ENCODE measurements at regions not wholly inside any gene's neighbourhood (a gene's known extent, or its start where the extent isn't known, plus 50 kb on each side); places are given as distances from the start of the nearest gene placed in this dataset.

- peak; percentile 32 for DNase-seq (ENCODE audit: low spot score)
Observed at GRCh38 chr5:126354012-126354857, 69.0 kb upstream of the GRAMD2B start.

DNA sequence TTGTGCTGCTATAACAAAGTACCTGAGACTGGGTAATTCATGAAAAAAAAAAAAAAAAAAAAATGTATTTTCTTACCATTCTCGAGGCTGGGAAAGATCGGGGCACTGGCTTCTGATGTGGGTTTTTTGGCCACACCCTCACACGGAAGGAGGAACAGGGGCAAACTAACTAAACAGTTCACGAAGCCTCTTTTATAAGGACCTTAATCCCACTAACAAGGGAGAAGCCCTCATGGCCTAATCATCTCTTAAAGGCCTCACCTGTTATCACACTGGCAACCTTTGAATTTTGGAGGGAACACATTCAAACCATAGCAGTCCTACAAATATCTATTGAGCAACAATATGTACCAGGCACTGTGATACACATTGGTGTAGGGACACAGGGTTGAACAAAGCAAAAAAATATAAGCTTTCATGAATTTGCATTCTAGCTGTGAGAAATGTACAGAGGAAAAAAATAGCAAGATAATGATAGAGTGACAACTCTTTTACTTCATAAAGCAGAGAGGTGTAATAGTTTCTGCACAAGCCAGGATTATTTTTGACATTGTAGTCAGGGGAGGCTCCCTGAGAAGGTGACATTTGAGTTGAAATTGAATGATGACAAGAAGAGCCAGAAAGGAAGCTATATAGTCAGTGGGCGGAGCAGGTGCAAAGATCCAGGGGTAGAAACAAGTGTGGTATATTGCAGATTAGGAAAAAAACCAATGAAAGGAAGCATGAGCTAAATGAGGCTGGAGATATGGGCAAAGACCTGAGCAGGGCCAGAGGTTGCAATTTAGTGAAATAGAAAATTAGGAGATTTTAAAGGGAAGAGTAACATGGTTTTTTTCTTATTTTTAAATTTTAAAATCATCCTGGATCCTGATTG is 68.1 kb upstream of the GRAMD2B start:
- DNase-seq (ENCODE audit: low spot score) = no peak

GRCh38 chr5:126355940-126356339 is 67.3 kb upstream of the GRAMD2B start:
- DNase-seq (ENCODE audit: low spot score) = peak; percentile 43

DNA sequence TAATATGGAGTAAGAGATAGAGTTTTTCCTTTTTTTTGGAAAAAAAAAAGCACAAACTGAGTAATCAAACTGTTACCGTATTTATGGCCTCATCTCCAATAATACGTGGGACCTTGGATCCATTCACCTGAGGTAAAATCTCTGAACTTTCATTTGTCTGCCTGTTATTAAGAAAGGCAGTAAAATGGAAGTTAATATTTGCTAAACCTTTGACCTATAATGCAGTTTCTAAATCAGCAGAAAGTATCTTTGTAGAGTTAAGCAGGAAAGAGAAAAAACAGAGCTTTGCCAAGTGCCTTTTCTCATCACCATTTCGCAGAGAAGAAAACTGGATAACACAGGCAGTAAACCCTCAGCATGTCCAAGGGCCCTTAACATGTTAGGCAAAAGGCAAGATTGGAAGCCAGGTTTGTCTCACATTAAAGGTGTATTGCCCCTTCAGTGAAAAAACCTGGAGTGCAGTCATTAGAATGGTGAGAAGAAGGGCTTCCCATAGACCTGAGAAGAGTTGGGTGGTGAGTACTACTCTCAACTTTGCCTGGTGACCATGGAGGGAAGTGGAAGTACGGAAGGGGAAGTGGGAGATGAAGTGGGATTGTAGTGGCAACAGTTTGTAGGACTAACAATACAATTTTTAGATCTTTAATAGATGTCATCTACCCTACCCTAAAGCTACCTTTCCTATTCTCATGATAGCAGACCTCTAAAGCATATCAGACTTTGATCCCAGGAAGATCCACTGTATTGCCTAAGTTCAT is 65.4 kb upstream of the GRAMD2B start:
- no peak for DNase-seq (ENCODE audit: low spot score)

- DNase-seq (ENCODE audit: low spot score) = no peak
Observed at GRCh38 chr5:126358525-126358924, 64.7 kb upstream of the GRAMD2B start.

DNA sequence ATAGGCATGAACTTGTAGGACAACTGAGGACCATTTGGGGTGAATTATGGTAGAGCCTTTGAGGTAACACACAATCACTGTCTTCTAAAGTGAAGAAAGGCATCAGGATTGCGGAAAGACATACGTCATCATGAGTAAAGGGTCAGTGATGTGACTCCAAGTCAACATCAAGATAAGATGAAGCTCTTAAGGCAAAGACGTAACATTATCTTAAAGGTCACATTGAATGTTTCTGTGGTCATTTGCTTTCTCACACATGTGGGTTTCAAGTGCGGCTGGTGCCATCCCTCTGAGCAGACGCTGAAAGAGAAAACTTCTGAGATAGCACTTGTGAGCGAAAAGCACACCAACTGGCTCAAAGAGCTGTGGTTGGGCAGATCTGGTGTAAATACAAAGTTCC is 63.3 kb upstream of the GRAMD2B start:
- no peak for DNase-seq (ENCODE audit: low spot score)

- no peak for DNase-seq (ENCODE audit: low spot score)
Observed at GRCh38 chr5:126360467-126360866, 62.7 kb upstream of the GRAMD2B start.

DNA sequence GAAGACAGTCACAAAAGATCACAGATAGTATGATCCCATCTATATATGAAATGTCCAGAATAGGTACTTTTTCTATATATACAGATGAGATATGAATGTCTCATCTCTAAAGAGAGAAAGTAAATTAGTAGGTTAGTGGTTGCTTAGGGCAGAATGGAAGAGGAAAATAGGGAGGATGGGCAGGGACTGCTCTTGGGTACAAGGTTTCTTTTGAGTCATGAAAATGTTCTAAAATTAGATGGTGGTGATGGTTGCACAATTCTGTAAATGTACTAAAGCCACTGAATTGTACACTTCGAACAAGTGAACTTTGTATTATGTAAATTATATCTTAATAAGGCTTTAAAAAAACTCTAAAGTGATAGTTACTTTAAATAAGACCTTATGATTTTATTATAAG is 59.6 kb upstream of the GRAMD2B start:
- no peak for DNase-seq (ENCODE audit: low spot score)

- DNase-seq (ENCODE audit: low spot score) = no peak
Observed at GRCh38 chr5:126364206-126364902, 58.9 kb upstream of the GRAMD2B start.

DNA sequence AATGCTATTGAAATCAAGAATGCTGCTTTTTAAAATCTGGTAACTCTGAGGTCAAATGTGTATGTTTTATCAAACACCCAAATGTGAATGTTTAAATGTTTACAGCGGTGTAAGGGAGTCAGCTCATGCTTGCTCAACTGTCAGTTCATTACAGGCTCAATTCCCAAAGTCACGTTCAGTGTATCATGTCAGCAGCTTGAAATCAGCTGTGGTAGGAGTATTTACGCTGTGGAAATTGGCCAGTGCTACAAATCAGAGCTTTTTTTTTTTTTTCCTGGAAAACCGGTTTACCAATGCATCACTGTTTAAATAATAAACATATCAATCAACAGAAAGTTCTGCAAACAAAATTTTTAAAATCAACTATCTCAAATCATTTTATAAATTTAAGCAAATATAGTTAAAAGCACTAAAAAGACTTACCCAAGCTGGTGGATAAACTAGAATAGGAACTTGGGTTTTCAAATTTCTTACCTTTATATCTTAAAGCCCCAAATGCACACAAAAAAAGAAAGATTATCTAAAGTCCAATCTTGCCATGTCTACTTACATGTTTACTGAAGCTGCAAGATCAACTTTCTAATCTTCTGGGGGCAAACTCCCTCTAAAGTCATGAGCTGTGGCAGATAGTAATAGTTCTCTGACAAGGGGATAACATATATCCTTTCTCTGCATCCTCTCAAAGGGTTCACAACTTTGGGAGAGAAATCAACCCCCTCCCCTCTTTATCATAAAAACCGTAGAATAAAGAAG is 57.6 kb upstream of the GRAMD2B start:
- no peak for DNase-seq (ENCODE audit: low spot score)

GRCh38 chr5:126366199-126366560 is 57.0 kb upstream of the GRAMD2B start:
- no peak for DNase-seq (ENCODE audit: low spot score)

- no peak for DNase-seq (ENCODE audit: low spot score)
Observed at GRCh38 chr5:126368239-126368812, 54.9 kb upstream of the GRAMD2B start.

DNA sequence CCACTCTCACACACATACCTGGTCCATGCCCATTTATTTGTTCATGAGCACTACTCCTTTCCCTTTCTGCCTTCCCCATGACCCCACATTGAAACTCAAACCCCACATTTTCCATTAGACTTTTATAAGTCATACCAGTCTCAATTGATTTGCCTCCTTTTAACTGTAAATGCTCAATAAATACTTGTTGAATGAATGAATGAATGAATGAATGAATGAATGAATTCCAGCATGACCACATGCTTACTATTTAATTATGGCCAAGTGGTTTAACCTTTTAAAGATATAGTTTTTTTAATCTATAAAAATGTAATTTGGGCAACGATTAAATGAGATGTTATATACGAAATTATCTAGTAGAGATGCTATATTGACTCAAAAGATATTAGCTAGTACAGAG is 54.1 kb upstream of the GRAMD2B start:
- DNase-seq (ENCODE audit: low spot score) = no peak

DNA sequence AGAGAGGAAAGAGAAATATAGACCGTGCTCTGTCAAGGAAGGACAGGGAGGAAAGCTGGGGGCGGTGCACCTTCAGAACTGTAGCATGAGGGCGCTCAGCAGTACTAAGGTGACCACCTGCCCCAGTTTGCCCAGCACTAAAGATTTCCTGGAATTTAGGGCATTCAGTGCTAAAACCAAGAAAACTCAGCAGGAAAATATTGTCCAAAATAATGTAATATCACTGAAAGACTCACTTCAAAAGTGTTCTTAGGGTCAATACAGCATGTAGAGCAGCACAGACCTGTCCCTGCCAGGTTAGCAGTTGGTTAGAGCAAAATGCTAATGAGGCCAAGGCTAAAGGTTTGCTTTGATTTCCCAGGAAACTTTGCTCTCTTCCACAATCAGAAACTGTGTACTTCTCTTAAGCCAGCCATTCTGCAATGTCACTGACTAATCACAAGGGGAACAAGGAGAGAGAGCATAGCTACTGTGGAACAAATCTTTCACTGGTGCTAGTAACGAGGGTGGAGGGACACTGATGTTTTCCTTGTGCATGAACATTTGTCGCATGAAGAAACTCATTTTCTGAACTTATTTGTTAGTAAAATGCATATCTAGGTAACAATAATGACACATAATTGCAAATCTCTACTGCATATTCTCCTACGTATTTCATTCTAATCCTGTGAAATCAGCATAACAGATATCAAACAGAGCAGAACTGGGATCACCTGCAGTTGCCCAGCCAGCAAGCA is 53.0 kb upstream of the GRAMD2B start:
- no peak for DNase-seq (ENCODE audit: low spot score)

- no peak for DNase-seq (ENCODE audit: low spot score)
Observed at GRCh38 chr5:126370796-126371718, 52.2 kb upstream of the GRAMD2B start.

- no peak for DNase-seq (ENCODE audit: low spot score)
Observed at GRCh38 chr5:126373375-126374108, 49.7 kb upstream of the GRAMD2B start.
